WTC11 (cell line): ENCODE measurements at regions not wholly inside any gene's neighbourhood (a gene's known extent, or its start where the extent isn't known, plus 50 kb on each side); places are given as distances from the start of the nearest gene placed in this dataset.
"Not testable (repeated sequence)": the region's sequence is repeated elsewhere in the genome, so short reads cannot be mapped to it uniquely, and the experiment has no call there.

Experiments
- ATAC-seq: fragments of 200-7000 bp; cut with Tn5 transposase; 2 replicates; pipeline ENCODE4 v1.10.0; 2021; ENCODE audit warnings: mild to moderate bottlenecking, moderate library complexity
- CTCF ChIA-PET: fragments of 300-600 bp; sonication (Branson Sonifier 250); formaldehyde crosslinking; loops from one replicate; lab custom pipeline; 2021; ENCODE audit warnings: antibody characterized with exemption; lab: Charles Lee
- POLR2A ChIA-PET: fragments of 350-600 bp; sonication (Branson Sonifier 250); formaldehyde crosslinking; loops from one replicate; lab custom pipeline; 2021; ENCODE audit warnings: antibody characterized with exemption; lab: Charles Lee
- DNase-seq: peaks from one replicate; pipeline ENCODE4 v3.0.0; 2021; ENCODE audit warnings: low spot score
- H3K27ac Mint-ChIP-seq: 2 replicates; pipeline ENCODE4 v1.8.0; 2021; ENCODE audit warnings: mixed read lengths
- H3K27me3 Mint-ChIP-seq: 2 replicates; pipeline ENCODE4 v1.8.0; 2021; ENCODE audit warnings: low read depth, mild to moderate bottlenecking, moderate library complexity, mixed read lengths
- H3K36me3 Mint-ChIP-seq: 2 replicates; pipeline ENCODE4 v1.8.0; 2021; ENCODE audit warnings: mixed read lengths
- H3K4me1 Mint-ChIP-seq: 2 replicates; pipeline ENCODE4 v1.8.0; 2022; ENCODE audit warnings: mixed read lengths
- H3K4me3 Mint-ChIP-seq: 2 replicates; pipeline ENCODE4 v1.8.0; 2021; ENCODE audit warnings: mild to moderate bottlenecking, moderate library complexity, mixed read lengths
- H3K9me3 Mint-ChIP-seq: 2 replicates; pipeline ENCODE4 v1.8.0; 2021; ENCODE audit warnings: mixed read lengths
- ARID4B ChIP-seq: sonication (generic); formaldehyde crosslinking; IDR thresholded peaks from 2 replicates; pipeline ENCODE4 v1.8.0; 2023; ENCODE audit warnings: missing genetic modification reagents, mild to moderate bottlenecking, borderline replicate concordance
- CREB1 ChIP-seq: sonication (generic); formaldehyde crosslinking; IDR thresholded peaks from 2 replicates; pipeline ENCODE4 v1.8.0; 2023; ENCODE audit warnings: mild to moderate bottlenecking, missing genetic modification reagents
- EMX1 ChIP-seq: fragments of 250-450 bp; sonication (Bioruptor Pico); IDR thresholded peaks from 2 replicates; pipeline ENCODE4 v1.8.0; 2021; ENCODE audit warnings: mild to moderate bottlenecking
- FOXP4 ChIP-seq: sonication (generic); formaldehyde crosslinking; IDR thresholded peaks from 2 replicates; pipeline ENCODE4 v1.8.0; 2022; ENCODE audit warnings: mild to moderate bottlenecking, missing genetic modification reagents
- GABPB1 ChIP-seq: sonication (generic); formaldehyde crosslinking; IDR thresholded peaks from 2 replicates; pipeline ENCODE4 v1.8.1; 2023; ENCODE audit warnings: mild to moderate bottlenecking, missing genetic modification reagents
- GRHL2 ChIP-seq: fragments of 250-450 bp; sonication (Bioruptor Pico); IDR thresholded peaks from 2 replicates; pipeline ENCODE4 v1.8.0; 2022; ENCODE audit warnings: mild to moderate bottlenecking, moderate library complexity; ENCODE audit not compliant: insufficient replicate concordance, severe bottlenecking
- GTF2I ChIP-seq: fragments of 250-450 bp; sonication (Bioruptor Pico); conservative IDR thresholded peaks from 2 replicates; pipeline ENCODE4 v1.4.0; 2021; ENCODE audit warnings: mild to moderate bottlenecking
- NFYB ChIP-seq: sonication (generic); formaldehyde crosslinking; conservative IDR thresholded peaks from 2 replicates; pipeline ENCODE4 v1.8.0; 2022; ENCODE audit warnings: low read depth, missing genetic modification reagents
- NR3C1 ChIP-seq: sonication (generic); formaldehyde crosslinking; conservative IDR thresholded peaks from 2 replicates; pipeline ENCODE4 v1.8.1; 2023; ENCODE audit warnings: low read depth, mild to moderate bottlenecking, missing genetic modification reagents
- PREB ChIP-seq: sonication (generic); formaldehyde crosslinking; IDR thresholded peaks from 2 replicates; pipeline ENCODE4 v1.8.1; 2022; ENCODE audit warnings: mild to moderate bottlenecking, missing genetic modification reagents, moderate library complexity, borderline replicate concordance
- TEAD4 ChIP-seq: sonication (generic); formaldehyde crosslinking; IDR thresholded peaks from 2 replicates; pipeline ENCODE4 v1.8.0; 2022; ENCODE audit warnings: mild to moderate bottlenecking, missing genetic modification reagents
- ZNF121 ChIP-seq: sonication (generic); formaldehyde crosslinking; IDR thresholded peaks from 2 replicates; pipeline ENCODE4 v1.8.0; 2023; ENCODE audit warnings: missing genetic modification reagents
- ZNF138 ChIP-seq: sonication (generic); formaldehyde crosslinking; conservative IDR thresholded peaks from 2 replicates; pipeline ENCODE4 v1.8.1; 2022; ENCODE audit warnings: mild to moderate bottlenecking, moderate library complexity, missing genetic modification reagents

- POLR2A ChIA-PET, result interaction anchor here (0.8 kb wide), 1 partner anchor 8 kb away, joined by 3 read pairs; no protein-coding TSS in a partner anchor
- TF ChIP-seq NFYB, result no peak
- 0 out of 2 replicates have a peak, but pooled peaks have one; percentile 34 for TF ChIP-seq GTF2I (CRISPR knock-in tag)
- Mint-ChIP-seq H3K4me3 (no peak overlapping the region), H3K36me3 (no peaks in the 10 kb centered on the region), H3K9me3 (peaks cover 9% of the 10 kb centered on the region), H3K4me1 (peaks cover 26% of the 10 kb centered on the region), H3K27ac (peak overlapping the region; percentile 16; the same call in 1 of the 2 replicates), H3K27me3 (no peaks in the 10 kb centered on the region)
- ATAC-seq, result peak; percentile 77
- DNase-seq, result no peak
- CTCF ChIA-PET, result no interaction called here
These were observed 159.6 kb downstream of the RND3 start for GRCh38 chr2:150327564-150328489.

- ChIA-PET POLR2A (no interaction called here), CTCF (no interaction called here)
- Mint-ChIP-seq H3K9me3 (peaks cover 5% of the 10 kb centered on the region), H3K27ac (no peak overlapping the region), H3K4me1 (peaks cover 44% of the 10 kb centered on the region), H3K4me3 (no peak overlapping the region), H3K36me3 (no peaks in the 10 kb centered on the region), H3K27me3 (no peaks in the 10 kb centered on the region)
- no peak for DNase-seq
- TF ChIP-seq FOXP4 (CRISPR knock-in tag) (no peak), PREB (CRISPR knock-in tag) (no peak), GRHL2 (CRISPR knock-in tag) (no peak), ARID4B (no peak), EMX1 (no peak), ZNF138 (CRISPR knock-in tag) (no peak), CREB1 (no peak), GABPB1 (CRISPR knock-in tag) (no peak), NR3C1 (no peak), TEAD4 (no peak), ZNF121 (no peak)
- ATAC-seq, result no peak
These were observed 161.7 kb downstream of the RND3 start for GRCh38 chr2:150325656-150326314.

- not testable (repeated sequence) for H3K4me3 Mint-ChIP-seq
These were observed 164.4 kb downstream of the RND3 start for GRCh38 chr2:150323071-150323470.

More at GRCh38 chr2:150323071-150323470, 164.4 kb downstream of the RND3 start:
- peaks cover 45% of the 10 kb centered on the region for H3K4me1 Mint-ChIP-seq
- H3K9me3 Mint-ChIP-seq, POLR2A ChIA-PET, H3K36me3 Mint-ChIP-seq, H3K27me3 Mint-ChIP-seq, H3K27ac Mint-ChIP-seq, ATAC-seq, CTCF ChIA-PET, DNase-seq: not testable (repeated sequence)
